Gastrocnemius medialis (tissue), 4 donors: ENCODE measurements at regions not wholly inside any gene's neighbourhood (a gene's known extent, or its start where the extent isn't known, plus 50 kb on each side); places are given as distances from the start of the nearest gene placed in this dataset.
"Not testable (repeated sequence)": the region's sequence is repeated elsewhere in the genome, so short reads cannot be mapped to it uniquely, and the experiment has no call there.

Source experiments
- ATAC-seq, 2 donors: fragments of 150-250 bp; one replicate each; pipeline ENCODE4 v1.9.1; 2016
- DNase-seq, 2 donors: peaks; one replicate each; pipeline ENCODE4 v3.0.0-alpha.2; 2019
- H3K27ac ChIP-seq, 4 donors: fragments of 200-600 bp; sonication (generic); 1 replicate in 1 of 4; 2 replicates in 3 of 4; pipeline ENCODE4 v1.5.1; 2016 to 2018; ENCODE audit warnings: mild to moderate bottlenecking in 2 of 4, moderate library complexity in 1 of 4
- H3K27me3 ChIP-seq, 3 donors: fragments of 200-600 bp; sonication (generic) in 2 of 3; 1 replicate in 1 of 3; 2 replicates in 2 of 3; pipeline versions ENCODE4 v1.5.1 to v1.6.0; 2016 to 2019; ENCODE audit warnings: mild to moderate bottlenecking in 1 of 3, moderate library complexity in 1 of 3
- H3K36me3 ChIP-seq, 2 donors: fragments of 200-600 bp; sonication (generic) in 1 of 2; one replicate each; pipeline ENCODE4 v1.5.1; 2017 to 2018
- H3K4me1 ChIP-seq, 2 donors: fragments of 200-600 bp; sonication (generic) in 1 of 2; one replicate each; pipeline ENCODE4 v1.5.1; 2016 to 2017; ENCODE audit warnings: mild to moderate bottlenecking in 2 of 2
- H3K4me3 ChIP-seq, 4 donors: fragments of 200-600 bp; sonication (generic) in 3 of 4; 1 replicate in 1 of 4; 2 replicates in 3 of 4; pipeline ENCODE4 v1.5.1; 2016 to 2019; ENCODE audit warnings: mild to moderate bottlenecking in 2 of 4
- H3K9me3 ChIP-seq, 3 donors: fragments of 200-600 bp; sonication (generic) in 2 of 3; 1 replicate in 1 of 3; 2 replicates in 2 of 3; pipeline ENCODE4 v1.5.1; 2016 to 2019
- POLR2A ChIP-seq, 2 donors: fragments of 450-650 bp; IDR thresholded peaks; one replicate each; pipeline ENCODE4 v1.6.1; 2017; ENCODE audit warnings: antibody characterized with exemption in 2 of 2, mild to moderate bottlenecking in 2 of 2, moderate library complexity in 2 of 2
- in situ Hi-C, 4 donors: fragments of 200-750 bp; cut with MboI; loops; one replicate each; pipeline versions ENCODE4 v1.15.0 to v1.8.0; 2017; ENCODE audit warnings: low sequenced_read_pairs in 4 of 4
- intact Hi-C: fragments of 100-400 bp; cut with DNase I; formaldehyde crosslinking; loops from one replicate; pipeline ENCODE4 v1.15.1; 2023; ENCODE audit warnings: low total_unique reads
- TF ChIP-seq, protein P1 (sequence below), 5 experiments: fragments of 450-650 bp in 3 of 5; fragments of 200-600 bp in 2 of 5; sonication (generic) in 2 of 5; IDR thresholded peaks in 4 of 5; conservative IDR thresholded peaks in 1 of 5; 1 replicate in 4 of 5; 2 replicates in 1 of 5; pipeline ENCODE4 v1.5.1; 2016 to 2019; ENCODE audit warnings: antibody characterized with exemption in 5 of 5, mild to moderate bottlenecking in 3 of 5, moderate library complexity in 3 of 5

GRCh38 chr11:94245121-94245520 is 59.3 kb upstream of the IZUMO1R start:
- in situ Hi-C loops (no loop called here), intact Hi-C loops (no loop called here)
- Histone ChIP-seq H3K36me3 (no peaks in the 10 kb centered on the region), H3K4me3 (no peak overlapping the region), H3K27me3 (no peaks in the 10 kb centered on the region), H3K27ac (no peak overlapping the region), H3K9me3 (no peaks in the 10 kb centered on the region), H3K4me1 (no peaks in the 10 kb centered on the region)
- no peak for ATAC-seq
- DNase-seq: no peak
- no peak for TF ChIP-seq POLR2A (IDR thresholded peaks at IDR 0.05)
- TF ChIP-seq, protein P1, sequence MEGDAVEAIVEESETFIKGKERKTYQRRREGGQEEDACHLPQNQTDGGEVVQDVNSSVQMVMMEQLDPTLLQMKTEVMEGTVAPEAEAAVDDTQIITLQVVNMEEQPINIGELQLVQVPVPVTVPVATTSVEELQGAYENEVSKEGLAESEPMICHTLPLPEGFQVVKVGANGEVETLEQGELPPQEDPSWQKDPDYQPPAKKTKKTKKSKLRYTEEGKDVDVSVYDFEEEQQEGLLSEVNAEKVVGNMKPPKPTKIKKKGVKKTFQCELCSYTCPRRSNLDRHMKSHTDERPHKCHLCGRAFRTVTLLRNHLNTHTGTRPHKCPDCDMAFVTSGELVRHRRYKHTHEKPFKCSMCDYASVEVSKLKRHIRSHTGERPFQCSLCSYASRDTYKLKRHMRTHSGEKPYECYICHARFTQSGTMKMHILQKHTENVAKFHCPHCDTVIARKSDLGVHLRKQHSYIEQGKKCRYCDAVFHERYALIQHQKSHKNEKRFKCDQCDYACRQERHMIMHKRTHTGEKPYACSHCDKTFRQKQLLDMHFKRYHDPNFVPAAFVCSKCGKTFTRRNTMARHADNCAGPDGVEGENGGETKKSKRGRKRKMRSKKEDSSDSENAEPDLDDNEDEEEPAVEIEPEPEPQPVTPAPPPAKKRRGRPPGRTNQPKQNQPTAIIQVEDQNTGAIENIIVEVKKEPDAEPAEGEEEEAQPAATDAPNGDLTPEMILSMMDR (IDR thresholded peaks at IDR 0.05 in 4 of 5, conservative IDR thresholded peaks at IDR 0.05 in 1 of 5): no peak

- in situ Hi-C loops, H3K9me3 ChIP-seq, ATAC-seq, H3K27me3 ChIP-seq, H3K27ac ChIP-seq, H3K36me3 ChIP-seq, H3K4me1 ChIP-seq, DNase-seq, H3K4me3 ChIP-seq, intact Hi-C loops: not testable (repeated sequence)
Observed at GRCh38 chr11:94248301-94248700, 56.1 kb upstream of the IZUMO1R start.

GRCh38 chr11:94254214-94254613 is 50.2 kb upstream of the IZUMO1R start:
- DNase-seq (no peak), ATAC-seq (no peak)
- H3K4me1 ChIP-seq: no peaks in the 10 kb centered on the region
- no peaks in the 10 kb centered on the region for H3K27me3 ChIP-seq
- TF ChIP-seq POLR2A (IDR thresholded peaks at IDR 0.05): no peak
- no peaks in the 10 kb centered on the region for H3K36me3 ChIP-seq
- H3K9me3 ChIP-seq: no peaks in the 10 kb centered on the region
- no peak overlapping the region for H3K27ac ChIP-seq
- in situ Hi-C loops (no loop called here), intact Hi-C loops (no loop called here)
- H3K4me3 ChIP-seq: no peak overlapping the region
